GM23248 (cell line): ENCODE measurements at regions not wholly inside any gene's neighbourhood (a gene's known extent, or its start where the extent isn't known, plus 50 kb on each side); places are given as distances from the start of the nearest gene placed in this dataset.
A peak's percentile ranks its signal among the peaks of the same experiment; 100 is the strongest.

Experiments used
- DNase-seq: peaks from one replicate; pipeline ENCODE4 v3.0.0-alpha.2; 2015
- H2AFZ ChIP-seq: fragments of 200-600 bp; sonication (generic); 2 replicates; pipeline ENCODE4 v1.6.1; 2016; ENCODE audit warnings: antibody characterized with exemption
- H3F3A ChIP-seq: fragments of 200-600 bp; sonication (generic); 2 replicates; pipeline ENCODE4 v1.6.1; 2016; ENCODE audit warnings: mild to moderate bottlenecking, antibody characterized with exemption, mixed run types; ENCODE audit not compliant: insufficient read depth
- H3K27ac ChIP-seq: fragments of 200-600 bp; sonication (generic); 2 replicates; pipeline ENCODE4 v1.5.1; 2016; ENCODE audit warnings: mild to moderate bottlenecking
- H3K27me3 ChIP-seq: fragments of 200-600 bp; sonication (generic); replicated peaks from 2 replicates; pipeline ENCODE4 v1.6.1; 2016; ENCODE audit warnings: mild to moderate bottlenecking; ENCODE audit not compliant: insufficient read depth
- H3K36me3 ChIP-seq: fragments of 200-600 bp; sonication (generic); 2 replicates; pipeline ENCODE4 v1.6.1; 2016; ENCODE audit warnings: low read depth, mild to moderate bottlenecking
- H3K4me1 ChIP-seq: fragments of 200-600 bp; sonication (generic); 2 replicates; pipeline ENCODE4 v1.6.1; 2016; ENCODE audit warnings: mild to moderate bottlenecking; ENCODE audit not compliant: insufficient read depth
- H3K4me2 ChIP-seq: fragments of 200-600 bp; sonication (generic); one replicate; pipeline ENCODE4 v1.6.1; 2016; ENCODE audit warnings: mild to moderate bottlenecking; ENCODE audit not compliant: unreplicated experiment
- H3K4me3 ChIP-seq: fragments of 200-600 bp; sonication (generic); 2 replicates; pipeline ENCODE4 v1.5.1; 2016; ENCODE audit warnings: mild to moderate bottlenecking
- H3K79me2 ChIP-seq: fragments of 200-600 bp; sonication (generic); 2 replicates; pipeline ENCODE4 v1.6.1; 2016; ENCODE audit warnings: mild to moderate bottlenecking; ENCODE audit not compliant: insufficient read depth
- H3K9ac ChIP-seq: fragments of 200-600 bp; sonication (generic); 2 replicates; pipeline ENCODE4 v1.6.1; 2016; ENCODE audit warnings: mild to moderate bottlenecking
- H3K9me2 ChIP-seq: fragments of 200-600 bp; sonication (generic); 2 replicates; pipeline ENCODE4 v1.6.1; 2016; ENCODE audit warnings: mixed run types, mild to moderate bottlenecking, moderate library complexity; ENCODE audit not compliant: insufficient read depth
- H3K9me3 ChIP-seq: fragments of 200-600 bp; sonication (generic); one replicate; pipeline ENCODE4 v1.6.1; 2017; ENCODE audit warnings: low read depth
- H4K20me1 ChIP-seq: fragments of 200-600 bp; sonication (generic); 2 replicates; pipeline ENCODE4 v1.6.0; 2016; ENCODE audit not compliant: insufficient read depth
- EZH2 ChIP-seq: fragments of 200-600 bp; sonication (generic); IDR thresholded peaks from 2 replicates; pipeline ENCODE4 v1.6.1; 2018; ENCODE audit warnings: antibody characterized with exemption, mild to moderate bottlenecking; ENCODE audit not compliant: insufficient read depth, poor library complexity, severe bottlenecking
- EZH2phosphoT487 ChIP-seq: fragments of 200-600 bp; sonication (generic); IDR thresholded peaks from 2 replicates; pipeline ENCODE4 v1.6.1; 2018; ENCODE audit warnings: antibody characterized with exemption, moderate library complexity, mild to moderate bottlenecking, low read depth; ENCODE audit not compliant: insufficient read depth
- WGBS, 2 experiments: methylation state at CpG; one replicate each; pipeline ENCODE4 v1.1.6; 2015 to 2017; ENCODE audit warnings: low lambda C conversion rate in 2 of 2, low coverage in 1 of 2; ENCODE audit errors: missing lambda C conversion rate in 2 of 2; 5-methylcytosine and 5-hydroxymethylcytosine counted together
- in situ Hi-C: fragments of 300-500 bp; cut with MboI; formaldehyde crosslinking; loops from 2 replicates; pipeline ENCODE4 v1.15.0; 2020

DNA sequence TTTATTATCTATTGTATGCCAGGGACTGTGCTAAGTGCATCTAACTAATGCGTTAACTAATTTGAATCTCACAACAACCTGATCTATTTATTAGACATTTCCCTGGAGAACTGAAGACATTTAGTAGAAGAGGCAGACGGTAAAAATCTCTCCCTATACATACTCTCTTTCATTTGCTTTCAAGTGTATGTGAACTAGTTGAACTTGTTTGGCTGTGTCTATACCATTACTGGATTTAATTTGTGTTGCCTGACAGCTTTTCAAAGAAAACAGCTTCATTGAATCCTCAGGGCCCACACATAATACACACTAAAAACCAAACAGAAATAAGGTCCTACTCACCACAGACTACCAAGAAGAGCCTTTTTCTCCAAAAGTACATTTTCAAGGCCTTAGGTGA is 133.6 kb upstream of the NR3C1 start:
- Histone ChIP-seq H3K9me3 (no peaks in the 10 kb centered on the region), H3K9ac (no peak overlapping the region), H3K36me3 (no peaks in the 10 kb centered on the region), H3K27me3 (no peaks in the 10 kb centered on the region), H2AFZ (peak overlapping the region; percentile 93; the same call in 1 of the 2 replicates), H3K4me1 (peaks cover 22% of the 10 kb centered on the region), H4K20me1 (no peaks in the 10 kb centered on the region), H3K4me3 (no peak overlapping the region), H3K9me2 (no peaks in the 10 kb centered on the region), H3F3A (peaks cover 14% of the 10 kb centered on the region; the same call in 1 of the 2 replicates), H3K4me2 (peak overlapping the region; percentile 44), H3K79me2 (no peaks in the 10 kb centered on the region), H3K27ac (peak overlapping the region; percentile 94)
- DNase-seq: no peak
- in situ Hi-C loops: no loop called here
- TF ChIP-seq EZH2 (no peak), EZH2phosphoT487 (no peak)
- WGBS, 2 experiments: 96 to 100% methylated on average over 2 of the region's 2 CpGs

DNA sequence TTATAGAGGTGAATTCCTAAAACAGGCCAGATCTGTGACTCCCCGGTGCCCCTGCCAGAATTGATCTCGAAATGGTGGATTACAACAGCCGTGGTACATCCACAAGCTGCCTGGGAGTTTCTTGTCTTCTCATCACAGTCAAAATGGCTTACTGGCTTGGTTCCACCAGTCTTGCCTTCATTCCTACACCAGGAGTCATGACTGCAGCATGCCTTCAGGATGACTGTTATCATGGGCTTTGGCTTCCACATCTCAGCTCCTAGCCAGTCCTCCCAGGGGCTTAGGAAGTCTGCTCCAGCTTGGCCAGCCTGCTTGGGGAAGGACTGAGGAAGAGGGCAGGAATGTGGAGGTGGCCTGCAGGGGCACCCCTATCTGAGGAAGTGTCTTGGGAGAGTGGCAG is 132.9 kb upstream of the NR3C1 start:
- no peak overlapping the region for H3K4me3 ChIP-seq
- H2AFZ ChIP-seq: peak overlapping the region; percentile 93
- H3K4me1 ChIP-seq: peaks cover 22% of the 10 kb centered on the region
- H3K36me3 ChIP-seq: no peaks in the 10 kb centered on the region
- H3F3A ChIP-seq: peaks cover 14% of the 10 kb centered on the region; the same call in 1 of the 2 replicates
- H3K4me2 ChIP-seq: peak overlapping the region; percentile 44
- whole genome bisulfite sequencing, 2 experiments: 0 to 4% methylated on average over 3 of the region's 3 CpGs
- H3K79me2 ChIP-seq: no peaks in the 10 kb centered on the region
- H3K27ac ChIP-seq: peak overlapping the region; percentile 94
- DNase-seq: peak; percentile 98
- TF ChIP-seq EZH2phosphoT487 (no peak), EZH2 (no peak)
- no peaks in the 10 kb centered on the region for H3K9me2 ChIP-seq
- H3K27me3 ChIP-seq: no peaks in the 10 kb centered on the region
- no peaks in the 10 kb centered on the region for H3K9me3 ChIP-seq
- in situ Hi-C loops: no loop called here
- peak overlapping the region; percentile 63 for H3K9ac ChIP-seq
- no peaks in the 10 kb centered on the region for H4K20me1 ChIP-seq

DNA sequence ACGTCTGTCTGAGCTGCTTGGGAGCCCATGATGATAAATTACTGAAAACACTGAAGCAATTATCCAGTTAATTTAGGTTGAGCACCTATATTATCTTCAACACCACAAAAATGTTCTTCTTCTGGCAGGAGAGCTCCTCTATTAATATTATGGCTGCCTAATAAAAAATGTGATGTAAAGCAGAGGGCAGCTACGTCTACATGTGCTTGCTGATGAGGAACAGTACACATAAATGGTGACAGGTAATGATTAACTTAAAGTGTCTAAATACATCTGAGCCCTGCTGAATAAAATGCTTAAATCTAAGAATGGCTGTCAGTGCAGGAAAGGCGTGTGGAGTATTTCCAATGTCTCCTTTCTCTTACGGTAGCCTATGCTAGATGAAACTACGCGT is 131.3 kb upstream of the NR3C1 start:
- Histone ChIP-seq H3K9me2 (no peaks in the 10 kb centered on the region), H3K4me2 (no peak overlapping the region), H2AFZ (no peak overlapping the region), H3F3A (peaks cover 14% of the 10 kb centered on the region; the same call in 1 of the 2 replicates), H3K4me1 (peaks cover 22% of the 10 kb centered on the region), H3K27me3 (no peaks in the 10 kb centered on the region), H4K20me1 (no peaks in the 10 kb centered on the region), H3K9ac (no peak overlapping the region), H3K27ac (no peak overlapping the region), H3K36me3 (no peaks in the 10 kb centered on the region), H3K9me3 (no peaks in the 10 kb centered on the region), H3K4me3 (no peak overlapping the region), H3K79me2 (no peaks in the 10 kb centered on the region)
- TF ChIP-seq EZH2phosphoT487 (no peak), EZH2 (no peak)
- WGBS, 2 experiments: 95 to 99% methylated on average over 6 of the region's 6 CpGs
- no peak for DNase-seq
- in situ Hi-C loops: no loop called here

DNA sequence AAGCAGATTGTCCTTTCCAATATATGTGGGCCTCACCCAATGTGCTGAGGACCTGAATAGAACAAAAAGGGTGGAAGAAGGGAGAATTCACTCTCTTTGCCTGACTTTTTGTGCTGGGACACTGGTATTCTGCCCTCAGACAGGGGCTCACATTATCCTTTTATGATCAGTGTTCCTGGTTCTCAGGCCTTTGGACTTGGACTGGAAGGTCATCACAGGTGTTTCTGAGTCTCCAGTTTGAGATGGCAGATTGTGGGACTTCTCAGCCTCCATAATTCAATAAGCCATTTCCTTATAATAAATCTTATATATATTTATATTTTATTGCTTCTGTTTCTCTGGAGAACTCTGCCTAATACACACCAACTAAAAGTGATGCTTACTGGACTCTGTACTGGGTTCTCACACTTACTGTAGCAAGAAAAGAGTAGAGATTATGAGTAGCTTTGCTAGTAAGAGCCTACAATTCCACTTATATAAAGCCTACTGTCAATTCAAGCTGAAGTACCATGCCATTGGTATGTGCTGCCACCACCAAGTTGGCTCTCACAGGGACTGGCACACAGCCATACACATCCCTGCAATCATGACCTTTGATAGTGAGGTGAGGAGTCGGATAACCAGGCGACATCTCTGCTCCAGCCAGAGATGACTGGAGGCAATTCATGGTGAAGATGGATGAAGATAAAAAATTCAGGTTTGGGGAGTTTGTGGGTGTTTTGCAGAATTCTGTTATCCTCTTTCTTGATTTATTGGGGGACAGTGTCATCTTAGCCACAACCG is 130.7 kb upstream of the NR3C1 start:
- WGBS, 2 experiments: 96 to 98% methylated on average over 3 of the region's 3 CpGs
- Histone ChIP-seq H3K9ac (no peak overlapping the region), H3K9me3 (no peaks in the 10 kb centered on the region), H3F3A (peaks cover 14% of the 10 kb centered on the region; the same call in 1 of the 2 replicates), H3K4me1 (peaks cover 22% of the 10 kb centered on the region), H3K4me3 (no peak overlapping the region), H3K36me3 (no peaks in the 10 kb centered on the region), H3K27me3 (no peaks in the 10 kb centered on the region), H3K79me2 (no peaks in the 10 kb centered on the region), H3K9me2 (no peaks in the 10 kb centered on the region), H3K4me2 (no peak overlapping the region), H2AFZ (no peak overlapping the region), H4K20me1 (no peaks in the 10 kb centered on the region), H3K27ac (no peak overlapping the region)
- no peak for DNase-seq
- TF ChIP-seq EZH2phosphoT487 (no peak), EZH2 (no peak)
- in situ Hi-C loops: no loop called here
